HG02763 (cell line): ENCODE measurements at regions not wholly inside any gene's neighbourhood (a gene's known extent, or its start where the extent isn't known, plus 50 kb on each side); places are given as distances from the start of the nearest gene placed in this dataset.
"Not testable (repeated sequence)": the region's sequence is repeated elsewhere in the genome, so short reads cannot be mapped to it uniquely, and the experiment has no call there.

Experiments
- ATAC-seq: cut with Tn5 transposase; IDR thresholded peaks from one replicate; pipeline ENCODE4 v1.9.1; 2021; ENCODE audit warnings: mild to moderate bottlenecking, moderate library complexity; ENCODE audit not compliant: unreplicated experiment

DNA sequence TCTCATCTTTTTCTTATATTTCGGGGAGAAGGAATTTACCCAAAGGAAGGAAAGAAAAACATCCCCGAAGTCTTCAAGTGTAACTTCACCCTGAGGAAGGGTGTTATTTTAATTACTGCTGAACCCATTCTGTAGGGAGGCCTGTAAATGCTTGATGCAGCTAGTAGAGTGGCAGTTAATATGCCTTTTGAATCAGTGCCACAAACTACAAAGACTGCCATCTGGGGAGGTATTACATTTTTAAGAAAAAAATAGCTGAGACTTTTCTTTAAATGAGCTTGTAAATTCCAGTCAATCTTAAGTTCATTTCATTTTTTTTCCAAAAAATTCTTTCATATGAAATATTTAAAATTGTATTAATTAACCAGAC, 233.1 kb upstream of the FERD3L start:
- ATAC-seq: no peak

DNA sequence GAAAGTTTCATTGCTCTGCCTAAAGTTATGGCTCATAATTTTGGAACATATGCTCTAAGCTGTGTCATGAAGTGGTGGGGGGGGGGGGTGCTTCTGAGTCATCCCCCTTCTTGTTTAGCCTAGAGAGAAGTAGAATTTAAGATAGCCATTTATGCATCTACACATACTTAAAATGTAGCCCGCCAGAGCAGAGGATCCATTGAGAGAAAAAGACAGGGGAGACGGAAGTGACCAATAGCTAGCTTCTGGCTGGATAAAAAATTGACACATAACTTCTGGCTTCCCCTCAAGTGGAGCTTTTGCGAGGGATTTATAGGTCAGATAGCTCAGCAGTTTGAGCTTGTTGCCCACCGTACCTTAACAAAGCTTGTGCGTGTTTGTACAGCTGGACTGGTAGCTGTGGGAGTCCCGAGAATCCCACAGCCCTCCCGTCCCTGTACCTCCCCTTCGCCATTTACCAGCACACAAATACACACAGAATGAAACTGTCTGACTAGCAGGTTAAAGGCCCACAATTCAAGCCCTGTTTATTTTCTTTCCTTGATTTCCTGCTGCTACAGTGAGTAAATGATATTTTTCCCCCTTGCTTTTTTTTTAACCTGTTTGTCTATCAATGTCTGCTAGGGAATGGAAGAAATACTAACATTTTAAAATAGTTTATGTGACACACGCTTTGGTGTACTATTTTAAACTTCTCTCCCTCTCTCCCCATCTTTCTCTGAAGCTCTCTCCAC, 232.6 kb upstream of the FERD3L start:
- ATAC-seq: no peak

DNA sequence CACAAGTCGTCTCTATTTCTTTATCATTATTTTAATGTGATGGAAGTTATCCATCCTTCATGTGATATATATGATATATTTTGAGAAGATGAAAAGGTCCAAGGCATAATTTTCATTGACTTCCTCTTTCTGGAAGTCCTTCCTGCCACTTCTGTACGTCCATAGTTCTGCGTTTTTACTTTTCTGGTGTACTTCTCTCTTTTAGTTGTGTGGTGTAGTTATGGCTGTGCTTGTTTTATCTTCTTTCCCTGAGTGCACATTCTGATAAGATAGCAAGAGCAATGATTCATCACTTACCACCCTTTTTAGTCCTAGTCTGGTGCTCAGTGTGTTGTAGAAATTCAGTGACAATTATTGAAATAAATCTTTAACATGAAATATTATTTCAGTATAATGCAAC, 231.3 kb upstream of the FERD3L start:
- no peak for ATAC-seq

DNA sequence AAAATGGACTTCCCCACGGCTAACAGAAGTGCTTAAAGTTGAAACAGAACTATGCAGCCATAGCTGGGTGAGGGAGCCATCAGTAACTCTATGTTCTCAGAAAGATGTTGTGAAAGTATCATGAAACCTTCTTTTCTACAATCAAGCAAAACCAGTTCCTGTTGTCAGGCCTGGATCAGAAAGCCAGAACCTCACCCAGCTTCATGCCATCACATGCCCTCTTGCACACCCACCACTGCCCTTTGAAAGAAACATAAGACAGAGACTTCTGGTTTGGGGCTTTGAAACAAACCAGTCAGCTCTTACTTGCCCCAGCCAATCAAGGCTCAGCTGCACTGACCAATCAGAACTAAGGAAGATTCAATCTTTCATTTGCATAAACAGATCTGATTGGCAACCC, 230.8 kb upstream of the FERD3L start:
- ATAC-seq: no peak

DNA sequence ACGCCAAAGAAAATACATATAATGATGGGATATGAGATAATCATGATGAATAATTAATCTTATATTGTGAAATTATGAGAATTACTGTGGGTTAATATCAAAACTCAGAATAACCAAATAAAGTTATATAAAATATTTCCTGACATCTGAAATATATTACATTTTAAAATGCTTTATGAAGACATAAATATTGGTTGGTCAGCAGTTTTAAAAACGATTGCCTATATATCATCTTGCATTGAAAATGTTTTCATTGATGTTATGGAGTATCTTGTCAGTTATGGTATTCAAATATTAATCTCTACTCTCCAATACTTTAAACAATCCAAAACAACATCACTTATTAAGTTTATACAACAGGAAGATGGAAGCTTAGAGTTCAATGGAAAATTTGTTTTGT, 228.1 kb upstream of the FERD3L start:
- ATAC-seq: no peak

DNA sequence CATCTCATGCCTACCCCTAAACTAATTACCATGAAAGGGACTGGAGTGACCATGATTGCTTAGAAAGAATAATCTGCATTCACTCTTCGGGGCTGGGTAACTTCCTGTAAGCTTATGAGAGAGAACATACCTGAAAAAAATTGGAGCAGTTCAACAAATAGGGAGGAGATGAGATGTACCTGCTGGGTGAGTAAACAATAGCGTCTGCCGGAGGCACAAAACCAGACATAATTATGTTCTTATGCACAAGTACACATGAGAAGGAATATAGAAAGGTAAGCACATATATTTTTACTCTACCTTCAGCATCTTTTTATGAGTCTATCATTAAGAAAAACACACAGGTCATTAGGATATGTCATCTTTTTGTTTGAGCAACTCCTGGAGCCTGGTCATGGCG, 224.6 kb upstream of the FERD3L start:
- no peak for ATAC-seq

DNA sequence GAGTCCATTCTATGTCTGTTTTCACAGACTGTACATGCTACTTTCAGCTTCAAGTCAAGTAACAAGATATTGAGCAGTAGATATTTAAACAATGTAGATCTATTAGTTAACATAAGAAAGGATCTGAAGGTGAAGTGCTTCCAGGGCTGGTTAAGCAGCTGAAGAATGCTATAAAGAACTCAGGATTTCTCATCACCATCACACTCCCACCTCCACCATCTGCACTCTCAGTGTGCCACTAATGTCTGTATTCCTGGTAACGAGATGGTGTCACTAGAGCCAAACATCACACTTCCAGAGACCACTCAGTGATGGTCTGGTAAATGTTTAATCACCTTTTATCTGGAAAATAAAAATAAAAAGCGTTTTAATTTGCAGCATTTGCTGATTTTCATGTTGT, 224.0 kb upstream of the FERD3L start:
- no peak for ATAC-seq

DNA sequence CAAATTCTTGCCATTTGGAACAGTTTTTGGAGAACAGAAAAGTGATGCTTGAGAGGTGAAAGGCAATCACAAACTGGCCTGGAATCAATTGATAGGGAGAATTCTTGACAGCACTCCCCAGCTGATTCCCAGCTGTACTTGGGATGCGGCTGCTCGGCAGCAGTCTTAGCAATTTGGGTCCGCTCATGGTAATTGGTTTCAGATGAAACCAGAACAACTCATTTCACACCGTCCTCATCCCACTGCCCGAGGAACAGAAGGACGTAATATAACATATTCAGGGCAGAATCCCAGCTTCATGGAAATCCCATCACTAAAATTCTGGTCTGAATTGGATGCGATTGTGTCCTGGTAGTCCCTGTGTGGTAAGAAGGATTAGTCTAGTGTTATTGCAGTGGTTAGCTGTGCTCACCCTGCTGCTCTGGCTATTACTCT, 223.3 kb upstream of the FERD3L start:
- ATAC-seq: no peak

DNA sequence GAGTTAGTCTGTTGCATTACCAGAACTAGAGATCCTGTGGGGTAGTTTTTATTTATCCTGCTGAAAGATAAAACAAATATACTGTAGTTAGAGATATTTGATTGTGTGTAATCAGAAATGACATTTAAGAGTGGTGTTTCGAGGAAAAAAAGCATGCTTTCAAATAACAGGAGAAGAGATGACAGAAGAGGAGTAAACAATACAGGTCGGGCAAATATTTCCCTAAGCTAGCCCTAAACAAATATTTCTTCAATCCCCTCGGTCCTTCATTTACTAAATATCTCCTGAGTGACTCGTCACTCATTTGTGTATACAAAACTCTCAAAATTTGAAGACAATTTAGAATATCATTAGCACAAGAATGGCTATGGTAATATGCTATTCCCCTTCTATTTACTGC, 219.7 kb upstream of the FERD3L start:
- no peak for ATAC-seq

DNA sequence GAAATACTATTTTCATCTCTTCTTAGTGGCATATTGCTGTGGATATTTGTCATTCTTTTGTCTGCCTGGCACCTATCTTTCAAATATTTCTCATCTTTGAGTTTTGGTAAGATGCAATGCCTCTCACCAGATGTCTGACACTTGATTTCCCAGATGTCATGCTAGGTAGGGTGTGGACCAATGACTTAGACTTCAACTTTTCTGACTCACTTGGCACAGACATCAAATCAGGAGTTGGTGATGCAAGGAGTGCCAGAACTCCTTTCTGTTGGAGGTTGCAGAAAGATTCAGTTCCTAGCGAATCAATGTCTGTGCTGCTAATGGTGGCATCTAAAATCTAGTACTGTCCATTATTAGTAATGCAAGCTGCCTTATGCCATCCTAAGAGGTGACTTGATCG, 216.9 kb upstream of the FERD3L start:
- ATAC-seq: no peak

DNA sequence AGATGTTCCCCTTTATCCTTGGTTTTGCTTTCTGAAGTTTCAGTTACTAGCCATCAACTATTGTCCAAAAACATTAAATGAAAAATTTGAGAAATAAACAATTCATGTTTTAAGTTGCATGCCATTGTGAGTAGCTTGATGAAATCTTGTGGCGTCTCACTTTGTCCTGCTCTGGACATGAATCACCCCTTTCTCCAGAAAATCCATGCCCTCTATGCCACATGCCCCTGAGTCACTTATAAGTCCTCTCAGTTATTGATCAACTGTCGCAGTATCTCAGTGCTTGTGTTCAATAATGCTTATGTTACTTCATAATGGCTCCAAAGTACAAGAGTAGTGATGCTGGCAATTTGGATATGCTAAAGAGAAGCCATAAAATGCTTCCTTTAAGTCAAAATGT, 208.0 kb upstream of the FERD3L start:
- ATAC-seq: no peak

DNA sequence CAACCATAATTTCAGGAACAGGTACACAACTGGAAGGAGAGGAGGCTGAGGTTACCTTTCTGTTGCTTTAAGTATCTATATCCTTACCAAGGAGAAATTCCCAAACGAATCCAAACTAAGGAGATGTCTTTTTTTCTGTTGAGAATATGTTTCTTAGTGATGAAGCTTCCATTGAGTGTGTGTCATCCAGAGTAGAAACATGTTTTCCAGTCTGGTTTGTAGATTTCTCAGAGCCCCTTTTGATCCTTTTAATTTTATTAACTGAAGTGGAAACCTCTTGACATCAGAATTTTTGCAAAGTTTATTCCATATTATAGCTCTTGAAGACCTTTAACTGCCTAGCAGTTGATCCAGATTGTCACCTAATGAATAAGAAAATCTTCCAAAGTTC, 207.1 kb upstream of the FERD3L start:
- no peak for ATAC-seq

DNA sequence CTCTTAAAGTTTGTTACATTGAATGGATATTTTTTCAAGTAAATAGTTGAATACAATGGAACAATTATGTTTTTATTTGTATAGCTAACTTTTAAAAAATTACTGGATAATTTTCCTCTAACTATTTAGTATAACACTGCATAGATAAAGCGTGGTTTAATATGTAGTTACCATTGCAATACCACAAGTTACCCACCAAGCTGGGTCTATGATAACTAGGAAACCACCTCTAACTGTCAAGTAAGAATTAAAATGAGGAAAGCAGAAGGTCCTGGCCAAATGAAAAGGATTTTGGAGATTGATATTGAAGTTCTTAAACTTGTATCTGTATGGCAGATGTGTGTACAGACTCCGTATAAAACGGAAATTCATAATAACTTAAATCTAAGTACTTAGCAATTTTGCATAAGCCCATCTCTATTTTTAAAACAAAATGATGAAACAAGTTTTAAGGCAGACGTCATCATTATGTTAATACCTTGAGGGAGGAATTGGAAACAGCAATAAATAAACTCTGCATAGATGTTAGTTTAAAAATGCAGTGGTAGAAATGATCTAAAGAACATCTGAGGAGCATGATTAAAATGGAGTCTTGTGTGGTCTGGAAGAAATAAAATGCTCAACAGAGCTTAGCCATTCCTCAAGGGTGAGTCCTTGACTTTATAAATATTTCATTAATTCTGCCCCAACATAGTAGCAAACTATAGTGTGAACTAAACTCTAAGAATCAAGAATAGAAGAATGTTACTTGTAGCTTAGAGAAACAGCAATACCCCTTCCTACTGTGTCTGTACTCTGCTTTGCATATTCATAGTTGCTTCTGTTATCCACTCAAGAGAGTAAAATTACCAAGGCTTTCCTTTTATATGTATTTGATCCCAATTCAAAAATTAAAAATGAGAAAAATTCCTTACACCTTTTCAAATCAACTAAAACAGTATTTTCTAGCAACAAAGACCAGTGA, 206.4 kb upstream of the FERD3L start:
- ATAC-seq: no peak

DNA sequence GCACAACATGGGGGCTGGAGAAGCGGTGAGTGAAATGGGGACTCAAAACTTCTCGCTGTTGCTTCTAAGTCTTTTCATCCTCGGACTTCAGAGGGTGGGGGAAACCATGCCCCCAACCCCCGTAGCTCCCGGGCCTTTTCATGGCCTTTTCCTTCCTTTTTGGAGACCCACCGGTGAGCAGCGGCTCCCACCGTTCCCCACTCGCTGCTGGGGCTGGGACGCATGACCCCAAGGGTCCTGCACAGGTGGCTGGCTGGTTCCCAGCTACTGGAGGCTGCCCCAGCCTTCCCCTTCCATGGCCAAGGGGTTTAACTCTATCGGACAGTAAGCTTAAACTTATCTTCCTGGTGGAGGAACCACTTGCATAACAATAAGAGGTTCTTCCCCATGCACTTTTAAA, 194.3 kb upstream of the FERD3L start:
- ATAC-seq: no peak

DNA sequence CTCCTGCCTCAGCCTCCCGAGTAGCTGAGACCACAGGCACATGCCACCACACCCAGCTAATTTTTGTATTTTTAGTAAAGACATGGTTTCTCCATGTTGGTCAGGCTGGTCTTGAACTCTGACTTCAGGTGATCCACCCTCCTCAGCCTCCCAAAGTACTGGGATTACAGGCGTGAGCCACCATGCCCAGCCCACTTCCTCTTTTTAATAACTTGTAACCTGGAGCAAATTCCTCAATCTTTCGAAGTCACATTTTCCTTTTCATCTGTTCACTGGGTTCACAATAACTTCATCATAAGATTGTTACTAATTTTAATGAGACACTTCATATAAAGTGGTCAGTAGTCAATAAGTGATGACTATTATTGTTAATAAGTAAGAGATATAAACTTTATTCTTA, 193.3 kb upstream of the FERD3L start:
- not testable (repeated sequence) for ATAC-seq

DNA sequence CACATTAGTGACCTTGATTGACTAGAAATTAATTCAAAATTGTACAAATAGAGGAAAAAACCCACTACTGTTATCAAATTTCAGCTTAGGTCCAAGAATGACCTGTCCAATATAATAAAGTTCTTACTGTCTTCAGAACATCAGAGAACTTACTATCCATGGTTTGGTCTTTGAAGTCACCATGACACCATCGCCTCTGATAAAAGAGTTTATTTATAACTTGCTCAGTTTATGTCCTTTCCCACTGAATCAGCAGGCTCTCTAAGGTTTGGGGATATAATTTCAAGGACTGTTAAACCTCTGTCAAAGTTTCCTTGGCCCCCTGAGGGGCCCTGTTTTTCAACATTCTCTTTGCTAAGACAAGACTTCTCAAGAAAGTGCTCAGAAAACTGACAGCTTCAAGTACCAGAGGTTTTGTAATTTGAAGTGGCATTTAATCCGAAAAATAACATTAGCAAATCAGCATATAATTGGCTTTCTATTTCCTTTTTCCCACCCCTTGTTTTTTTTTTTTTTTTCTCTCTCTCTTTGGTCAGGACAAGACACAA, 191.7 kb upstream of the FERD3L start:
- no peak for ATAC-seq

DNA sequence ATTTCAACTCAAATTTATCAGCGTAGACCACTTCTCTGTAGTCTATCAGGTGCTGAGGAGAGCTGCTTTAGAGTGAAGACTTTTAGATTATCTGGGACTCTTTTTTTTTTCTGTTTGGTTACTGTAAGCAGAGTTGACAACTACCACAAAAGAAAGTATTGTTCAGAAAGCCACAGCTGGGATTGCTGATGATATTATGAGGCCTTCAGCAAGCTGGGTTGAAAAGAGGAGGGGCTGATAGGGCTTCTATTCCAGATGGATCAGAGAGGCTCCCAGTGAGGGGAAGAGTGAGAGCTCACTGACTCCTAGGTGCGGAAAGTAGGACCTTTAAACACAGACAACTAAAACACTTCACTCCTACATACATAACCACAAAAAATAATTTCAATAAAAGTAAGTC, 188.5 kb upstream of the FERD3L start:
- ATAC-seq: no peak

DNA sequence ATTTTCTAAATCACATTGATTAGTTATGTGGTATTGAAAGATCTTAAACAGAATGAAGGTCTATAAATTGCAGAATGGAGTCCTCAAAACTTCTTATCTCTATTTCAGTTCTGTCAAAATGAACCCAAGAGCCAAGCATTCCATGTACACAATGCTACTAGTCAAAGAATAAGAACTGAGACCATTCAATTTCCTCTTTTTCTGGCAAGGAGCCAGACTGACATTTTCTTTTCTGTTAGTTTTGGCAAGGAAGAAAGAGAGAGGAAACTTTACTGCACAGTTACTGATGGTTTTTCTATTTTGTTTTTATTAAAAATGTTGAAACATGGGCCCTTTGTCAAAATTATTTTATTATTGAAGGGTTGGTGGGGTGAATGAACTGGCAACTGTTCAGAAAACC, 181.8 kb upstream of the FERD3L start:
- ATAC-seq: no peak

DNA sequence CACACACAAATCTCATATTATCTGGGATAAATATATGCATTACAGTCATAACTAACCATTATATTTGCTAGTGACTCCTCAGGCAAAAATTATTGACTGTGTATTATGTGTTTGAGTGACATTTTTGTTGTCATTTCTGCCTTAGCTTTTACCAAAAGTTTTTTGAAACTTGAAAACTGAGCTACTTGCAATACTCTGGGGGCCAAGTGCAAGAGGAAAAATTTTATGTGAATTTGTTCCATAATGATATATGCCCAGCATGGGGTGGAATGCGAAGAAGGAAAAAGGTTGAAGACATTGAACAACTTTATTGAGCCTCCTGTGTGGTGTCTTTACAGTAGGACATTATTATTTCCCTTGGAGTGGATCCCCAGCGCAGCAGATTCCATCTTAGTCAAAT, 176.8 kb upstream of the FERD3L start:
- ATAC-seq: no peak

DNA sequence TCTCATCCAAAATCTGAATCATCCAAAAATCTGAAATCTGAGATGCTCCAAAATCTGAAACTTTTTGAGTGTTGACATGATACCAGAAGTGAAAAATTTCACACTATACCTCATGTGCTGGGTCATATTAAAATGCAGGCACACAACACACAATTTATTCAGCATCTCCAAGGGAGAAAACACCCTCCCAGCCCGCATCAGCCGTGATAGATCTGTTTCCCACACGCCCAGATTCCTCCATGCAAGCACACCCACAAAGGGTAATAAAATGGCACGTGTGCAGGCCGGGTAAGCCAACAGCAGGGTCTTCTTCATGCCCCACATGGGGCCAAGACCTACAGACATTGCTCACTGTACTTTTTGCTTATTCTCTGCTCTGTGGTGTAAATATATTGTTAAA, 173.1 kb upstream of the FERD3L start:
- ATAC-seq: no peak

DNA sequence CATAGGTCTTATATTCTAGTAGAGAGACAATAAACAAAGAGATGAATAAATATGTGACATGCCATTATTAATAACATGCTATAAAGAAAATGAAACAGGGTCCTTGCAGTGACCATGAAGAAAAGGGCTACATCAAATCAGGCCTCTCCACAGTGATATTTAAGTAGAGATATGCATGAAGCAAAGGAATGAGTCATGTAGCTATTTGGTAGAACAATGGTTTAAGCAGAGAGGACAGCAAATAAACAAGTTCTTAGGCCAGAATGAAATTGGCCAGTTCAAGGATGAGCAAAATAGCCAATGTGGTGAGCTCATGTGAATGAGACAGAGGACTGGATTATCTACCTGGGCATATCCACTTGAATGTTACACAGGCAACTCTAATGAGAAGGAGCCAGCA, 172.2 kb upstream of the FERD3L start:
- ATAC-seq: no peak

DNA sequence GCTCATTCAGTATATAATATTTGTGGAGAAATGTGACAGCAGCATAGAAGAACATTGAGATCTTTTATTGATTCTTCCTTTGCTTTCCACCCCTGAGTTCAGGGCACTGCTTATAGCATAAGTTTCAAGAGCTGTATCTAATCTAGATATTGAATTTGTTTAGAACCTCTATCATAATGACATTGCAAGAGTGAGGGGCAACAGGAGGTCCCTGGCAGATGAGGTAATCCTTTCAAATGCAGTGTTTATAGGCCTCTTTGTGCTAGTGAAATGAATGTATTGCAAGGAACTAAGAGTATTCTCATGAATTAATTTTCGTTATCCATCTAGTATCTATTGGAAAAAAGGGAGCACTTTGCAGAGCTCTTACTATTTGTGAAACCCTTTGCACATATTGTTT, 167.2 kb upstream of the FERD3L start:
- no peak for ATAC-seq
